GM19467 (cell line): ENCODE measurements at regions not wholly inside any gene's neighbourhood (a gene's known extent, or its start where the extent isn't known, plus 50 kb on each side); places are given as distances from the start of the nearest gene placed in this dataset.
A peak's percentile ranks its signal among the peaks of the same experiment; 100 is the strongest.

ENCODE experiments used
- ATAC-seq: cut with Tn5 transposase; IDR thresholded peaks from one replicate; pipeline ENCODE4 v1.9.1; 2021; ENCODE audit warnings: mild to moderate bottlenecking, moderate library complexity; ENCODE audit not compliant: unreplicated experiment

DNA sequence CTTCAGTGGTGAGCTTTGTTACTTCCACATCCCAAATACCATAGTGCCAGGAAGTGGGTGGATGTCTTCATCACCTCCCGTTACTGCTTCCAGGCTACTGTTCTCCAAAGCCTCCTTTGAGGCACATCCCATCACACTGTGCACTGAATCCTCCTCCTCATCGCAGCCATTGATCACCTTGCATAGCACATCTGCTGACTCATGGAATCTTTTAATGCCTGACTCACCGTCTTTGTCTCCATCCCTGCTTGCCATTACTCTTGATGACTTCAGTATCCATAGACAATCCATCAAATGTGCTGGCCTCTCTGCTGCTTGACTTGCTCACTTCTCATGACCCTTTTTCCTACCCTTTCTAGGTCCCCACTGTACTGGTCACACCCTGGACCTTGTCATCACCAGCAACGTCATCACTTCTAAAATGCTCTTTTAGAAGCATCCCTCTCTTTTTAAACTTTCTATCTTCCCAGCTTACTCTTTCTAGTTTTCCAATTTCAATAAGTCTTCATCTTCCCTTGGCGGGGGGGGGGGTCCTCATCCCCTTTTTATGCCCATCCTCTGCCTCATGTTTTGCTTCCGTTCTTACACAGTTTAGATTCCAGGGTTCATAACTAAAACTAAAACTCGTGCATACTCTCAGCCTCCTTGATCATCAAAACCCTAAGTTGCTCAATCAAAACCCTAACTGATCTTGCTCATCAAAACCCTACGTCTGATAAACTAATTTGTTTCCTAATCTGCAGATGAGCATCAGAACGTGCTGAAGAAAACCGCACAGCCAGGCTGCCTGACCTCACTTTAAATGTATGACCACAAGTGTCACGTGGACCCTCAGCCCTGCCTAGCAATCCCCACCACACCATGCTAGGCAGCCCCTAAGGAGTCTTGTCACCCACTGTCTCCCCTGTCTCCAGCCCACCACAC lies 289.7 kb upstream of the ZFHX3 start:
- ATAC-seq = no peak

- no peak for ATAC-seq
Measured at GRCh38 chr16:73329358-73330286, 281.7 kb upstream of the ZFHX3 start.

- no peak for ATAC-seq
Measured at GRCh38 chr16:73326770-73327470, 279.0 kb upstream of the ZFHX3 start.

DNA sequence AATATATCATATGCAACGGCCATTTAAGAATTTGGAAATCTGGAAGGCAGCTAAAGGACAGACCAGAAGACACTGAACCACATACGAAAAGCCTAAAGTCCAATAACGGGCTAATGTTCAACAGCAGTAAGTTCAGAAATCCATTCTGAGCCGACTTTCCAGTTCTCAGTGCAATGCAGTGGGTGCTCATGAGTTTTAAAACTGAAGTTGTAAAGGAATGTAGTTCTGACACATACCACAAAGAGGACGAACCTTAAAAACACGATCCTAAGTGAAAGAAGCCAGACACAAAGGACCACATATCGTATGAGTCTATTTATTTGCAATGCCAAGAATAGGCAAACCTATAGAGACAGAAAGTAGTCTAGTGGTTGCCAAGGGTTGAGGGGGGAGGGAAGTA lies 278.3 kb upstream of the ZFHX3 start:
- ATAC-seq = no peak

- ATAC-seq = no peak
Measured at GRCh38 chr16:73323880-73324279, 276.0 kb upstream of the ZFHX3 start.

DNA sequence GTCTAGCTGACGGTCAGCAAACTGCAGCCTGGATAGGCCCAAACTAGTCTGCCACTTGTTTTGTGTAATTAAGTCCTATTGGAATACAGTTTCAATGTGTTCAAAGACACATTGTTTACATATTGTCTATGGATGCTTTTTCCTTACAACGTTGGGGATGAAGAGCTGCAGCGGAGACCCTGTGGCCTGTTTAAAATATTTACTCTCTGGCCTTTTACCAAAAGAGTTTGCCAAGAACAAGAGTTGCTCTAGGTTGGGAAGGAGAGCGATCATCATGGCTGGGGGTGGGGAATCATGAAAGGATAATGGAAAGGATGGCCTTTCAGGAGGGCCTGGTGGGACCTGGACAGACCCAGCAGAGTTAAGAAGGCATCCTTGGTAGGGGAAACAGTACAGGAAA lies 274.9 kb upstream of the ZFHX3 start:
- no peak for ATAC-seq

DNA sequence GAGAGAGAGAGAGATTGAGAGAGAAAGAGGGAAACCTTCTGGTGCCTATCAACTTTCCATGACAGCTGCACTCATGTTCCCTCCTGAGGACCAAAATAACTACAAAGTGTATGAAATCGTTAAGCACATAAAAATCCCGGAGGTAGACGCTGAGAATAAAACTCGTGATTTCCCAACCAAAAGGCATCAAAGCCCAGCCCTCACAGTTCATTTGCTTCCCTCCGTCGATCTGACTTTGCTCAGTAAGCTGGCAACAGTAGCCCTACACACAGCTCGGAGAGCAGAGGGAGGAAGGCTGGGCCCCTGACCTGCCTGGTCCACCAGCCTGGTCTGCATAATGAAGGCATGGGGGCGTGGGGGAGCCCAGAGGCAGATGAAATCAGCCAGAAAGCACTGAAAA lies 273.9 kb upstream of the ZFHX3 start:
- ATAC-seq = no peak

GRCh38 chr16:73319737-73320136 lies 271.8 kb upstream of the ZFHX3 start:
- no peak for ATAC-seq

DNA sequence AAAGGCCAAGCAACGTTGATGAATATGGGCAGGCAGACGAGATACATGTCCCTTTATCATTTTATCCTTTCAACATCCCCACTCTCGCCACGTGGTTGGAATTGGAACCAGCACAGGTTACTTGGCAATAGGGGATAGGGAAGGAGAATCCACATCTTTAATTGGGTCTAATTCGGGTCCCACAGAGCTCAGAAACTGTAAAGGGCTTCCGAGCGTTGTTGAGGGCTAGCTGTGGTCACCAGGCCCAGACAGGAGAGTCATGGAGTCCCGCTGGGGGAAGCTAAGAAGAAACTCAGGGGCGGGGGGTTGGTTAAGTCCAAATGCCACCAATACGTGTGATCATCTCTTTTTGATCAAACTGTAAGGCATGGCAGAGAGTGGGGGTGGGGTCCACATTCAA lies 271.3 kb upstream of the ZFHX3 start:
- no peak for ATAC-seq

DNA sequence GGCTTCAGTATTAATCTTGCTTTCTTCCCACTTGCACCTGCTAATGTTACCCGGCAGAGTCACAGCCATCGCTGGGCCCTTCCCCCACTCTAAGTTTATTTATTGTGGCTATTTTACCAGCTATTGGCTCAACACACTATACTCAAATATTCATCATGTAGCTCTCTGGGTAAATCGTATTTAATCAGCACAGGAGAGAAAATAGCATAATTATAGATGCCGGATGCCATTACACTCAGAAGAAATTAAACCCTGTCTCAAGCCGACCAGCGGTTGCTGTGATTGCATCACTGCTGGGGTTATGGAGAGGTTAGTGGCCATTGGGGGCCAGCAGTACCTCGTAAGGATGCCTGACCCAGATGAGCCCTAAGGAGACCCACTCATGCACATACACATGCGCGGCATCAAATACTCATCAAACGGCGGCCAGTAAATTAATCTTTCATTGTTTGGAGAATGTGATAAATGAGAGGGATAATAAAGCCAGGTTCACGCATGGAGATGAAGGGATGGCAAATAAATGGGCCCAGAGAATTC lies 269.5 kb upstream of the ZFHX3 start:
- no peak for ATAC-seq

- ATAC-seq = peak; percentile 79
Measured at GRCh38 chr16:73315645-73316044, 267.7 kb upstream of the ZFHX3 start.

DNA sequence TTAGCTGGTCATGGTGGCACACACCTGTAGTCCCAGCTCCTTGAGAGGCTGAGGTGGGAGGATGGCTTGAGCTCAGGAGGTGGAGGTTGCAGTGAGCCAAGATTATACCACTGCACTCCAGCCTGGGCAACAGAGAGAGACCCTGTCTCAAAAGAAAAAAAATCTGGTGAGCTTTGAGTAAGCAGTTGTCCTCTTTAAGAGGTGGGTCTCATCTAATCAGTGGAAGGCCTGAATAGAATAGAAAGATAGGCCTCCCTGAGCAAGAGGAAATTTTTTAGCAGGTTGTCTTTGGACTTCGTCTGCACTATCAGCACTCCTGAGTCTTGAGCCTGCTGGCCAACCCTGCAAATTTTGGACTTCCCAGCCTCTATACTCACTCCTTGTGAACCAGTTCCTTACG lies 266.0 kb upstream of the ZFHX3 start:
- ATAC-seq = no peak

GRCh38 chr16:73311857-73312723 lies 264.2 kb upstream of the ZFHX3 start:
- ATAC-seq = no peak

DNA sequence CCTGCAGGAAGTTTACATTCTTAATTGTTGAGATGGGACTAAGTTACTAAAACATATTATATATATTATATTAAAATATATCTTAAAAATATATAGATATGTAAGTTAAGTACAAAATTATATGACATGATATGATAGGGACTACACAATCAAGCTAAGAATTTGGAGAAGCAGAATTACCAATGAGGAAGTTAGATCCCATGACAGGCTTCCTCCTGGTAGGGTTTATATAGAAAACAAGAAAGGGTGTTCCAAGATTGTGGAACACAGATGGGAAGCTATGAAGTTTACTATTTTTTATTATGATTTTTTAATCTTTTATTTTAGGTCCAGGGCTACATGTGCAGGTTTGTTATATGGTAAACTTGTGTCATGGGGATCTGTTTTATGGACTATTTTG lies 260.8 kb upstream of the ZFHX3 start:
- no peak for ATAC-seq

- no peak for ATAC-seq
Measured at GRCh38 chr16:73306901-73307413, 259.0 kb upstream of the ZFHX3 start.

DNA sequence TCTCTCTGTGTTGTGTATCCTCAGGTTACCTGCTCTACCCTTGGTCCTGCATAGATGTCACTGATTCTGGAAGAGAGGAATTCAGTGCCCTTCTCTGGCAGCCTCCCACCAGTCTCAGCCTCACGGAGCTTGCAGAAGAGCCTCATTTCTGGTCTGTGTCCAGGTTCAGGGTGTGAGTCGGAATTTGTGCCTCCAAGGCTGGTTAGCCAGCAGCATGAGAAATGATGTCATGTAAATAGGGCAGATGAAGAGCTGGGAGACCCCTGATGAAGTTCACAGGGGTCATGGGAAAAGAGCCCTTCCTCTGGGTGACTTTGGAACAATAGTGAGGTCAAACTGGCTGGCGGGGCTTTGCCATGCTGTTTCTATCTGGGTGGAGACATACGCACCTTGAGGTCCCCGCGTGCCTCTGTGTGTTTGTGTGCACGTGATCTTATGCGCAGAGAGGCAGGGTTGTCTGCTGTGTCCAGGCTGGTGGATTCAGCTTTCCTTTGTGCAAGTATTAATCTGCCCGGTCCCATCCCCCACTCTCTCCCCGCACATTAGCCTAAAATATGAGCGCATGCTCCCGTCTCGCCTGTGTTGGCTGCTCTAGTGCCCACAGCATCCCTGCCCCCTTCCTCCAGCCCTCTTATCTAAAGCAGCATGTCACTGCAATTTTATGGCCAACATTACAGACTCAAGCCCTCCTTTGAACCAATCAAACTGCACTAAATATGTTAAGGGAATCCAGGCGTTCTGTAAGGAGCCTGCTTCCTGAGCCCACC lies 256.3 kb upstream of the ZFHX3 start:
- no peak for ATAC-seq

DNA sequence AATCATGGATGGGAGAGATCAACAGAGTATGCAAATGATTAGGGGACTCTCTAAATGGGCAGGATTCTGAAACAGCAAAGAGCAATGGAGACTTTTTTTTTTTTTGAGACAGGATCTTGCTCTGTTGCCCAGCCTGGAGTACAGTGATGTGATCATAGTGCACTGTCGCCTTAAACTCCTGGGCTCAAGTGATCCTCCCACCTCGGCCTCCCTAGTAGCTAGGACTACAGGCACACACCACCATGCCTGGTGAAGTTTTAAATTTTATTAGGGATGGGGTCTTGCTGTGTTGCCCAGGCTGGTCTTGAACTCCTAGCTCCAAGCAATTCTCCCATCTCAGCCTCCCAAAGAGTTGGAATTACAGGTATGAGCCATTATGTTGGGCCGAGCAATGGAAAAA lies 255.0 kb upstream of the ZFHX3 start:
- ATAC-seq = no peak

GRCh38 chr16:73301984-73302383 lies 254.1 kb upstream of the ZFHX3 start:
- no peak for ATAC-seq

DNA sequence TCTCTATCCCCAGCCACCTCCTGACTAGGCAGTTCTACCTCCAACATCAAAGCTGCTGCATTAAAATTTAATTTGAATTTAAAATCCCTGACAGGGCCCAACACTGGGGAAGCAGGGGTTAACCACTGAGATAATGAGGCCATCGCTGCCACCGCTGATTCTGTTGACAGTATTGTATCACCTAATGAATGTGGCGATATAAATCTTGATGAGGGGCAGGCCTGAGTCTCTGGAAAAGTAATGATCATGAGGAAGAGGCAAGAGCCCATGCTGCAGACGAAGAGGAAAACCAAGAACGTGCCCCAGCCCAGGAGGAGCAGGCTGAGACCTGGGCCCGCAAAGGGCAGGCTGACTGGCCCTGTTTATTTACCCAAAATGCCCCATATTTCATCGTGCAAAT lies 251.4 kb upstream of the ZFHX3 start:
- no peak for ATAC-seq
